ENCODE measurements at regions not wholly inside any gene's neighbourhood (a gene's known extent, or its start where the extent isn't known, plus 50 kb on each side); places are given as distances from the start of the nearest gene placed in this dataset.

- CTCF ChIA-PET: no interaction called here
- Mint-ChIP-seq H3K9me3 (peaks cover 5% of the 10 kb centered on the region), H3K36me3 (ENCODE audit: low read depth) (peaks cover 2% of the 10 kb centered on the region), H3K4me1 (no peaks in the 10 kb centered on the region), H3K27me3 (peaks cover 65% of the 10 kb centered on the region), H3K27ac (no peak overlapping the region), H3K4me3 (no peak overlapping the region)
- POLR2A ChIA-PET: no interaction called here
- no peak for DNase-seq
These were observed 67.1 kb upstream of the PREP start for GRCh38 chr6:105469946-105470345.

GRCh38 chr6:105468850-105469249 lies 66.0 kb upstream of the PREP start:
- POLR2A ChIA-PET: interaction anchor here (0.6 kb wide), 1 partner anchor 15 kb away, joined by 3 read pairs; no protein-coding TSS in a partner anchor
- Mint-ChIP-seq H3K27me3 (peaks cover 68% of the 10 kb centered on the region), H3K4me3 (no peak overlapping the region), H3K27ac (no peak overlapping the region), H3K36me3 (ENCODE audit: low read depth) (peaks cover 2% of the 10 kb centered on the region), H3K9me3 (peaks cover 10% of the 10 kb centered on the region), H3K4me1 (no peaks in the 10 kb centered on the region)
- CTCF ChIA-PET: no interaction called here
- no peak for DNase-seq

- Mint-ChIP-seq H3K4me1 (peaks cover 1% of the 10 kb centered on the region), H3K36me3 (ENCODE audit: low read depth) (no peaks in the 10 kb centered on the region), H3K27ac (no peak overlapping the region), H3K27me3 (peaks cover 28% of the 10 kb centered on the region), H3K9me3 (peaks cover 5% of the 10 kb centered on the region), H3K4me3 (no peak overlapping the region)
- DNase-seq: no peak
- POLR2A ChIA-PET: no interaction called here
- CTCF ChIA-PET: interaction anchor here (0.6 kb wide), 1 partner anchor 827 kb away, joined by 3 read pairs; no protein-coding TSS in a partner anchor
These were observed 58.0 kb upstream of the PREP start for GRCh38 chr6:105460860-105461259.

- H3K27ac Mint-ChIP-seq: no peak overlapping the region
- DNase-seq: no peak
- POLR2A ChIA-PET: no interaction called here
- H3K36me3 Mint-ChIP-seq (ENCODE audit: low read depth): no peaks in the 10 kb centered on the region
- no peak overlapping the region for H3K4me3 Mint-ChIP-seq
- CTCF ChIA-PET: interaction anchor here (1.0 to 1.3 kb wide), 2 partner anchors 57 to 212 kb away, joined by 3 read pairs; partner anchors contain the start of gene PREP
- H3K4me1 Mint-ChIP-seq: peaks cover 1% of the 10 kb centered on the region
- H3K9me3 Mint-ChIP-seq: peaks cover 5% of the 10 kb centered on the region
- H3K27me3 Mint-ChIP-seq: peaks cover 21% of the 10 kb centered on the region
These were observed 57.0 kb upstream of the PREP start for GRCh38 chr6:105459864-105460263.

- no peak for DNase-seq
- ChIA-PET CTCF (interaction anchor here (1.0 to 1.3 kb wide), 2 partner anchors 56 to 212 kb away, joined by 3 read pairs; partner anchors contain the start of gene PREP), POLR2A (no interaction called here)
- Mint-ChIP-seq H3K9me3 (no peaks in the 10 kb centered on the region), H3K27ac (peak overlapping the region; percentile 56), H3K27me3 (peaks cover 18% of the 10 kb centered on the region), H3K36me3 (ENCODE audit: low read depth) (no peaks in the 10 kb centered on the region), H3K4me1 (peaks cover 1% of the 10 kb centered on the region), H3K4me3 (peak overlapping the region; percentile 33)
These were observed 56.2 kb upstream of the PREP start for GRCh38 chr6:105459049-105459448.

- no peak for DNase-seq
- peaks cover 4% of the 10 kb centered on the region for H3K4me1 Mint-ChIP-seq
- H3K4me3 Mint-ChIP-seq: no peak overlapping the region
- ChIA-PET CTCF (interaction anchor here (1.3 kb wide), 1 partner anchor 8 kb away, joined by 5 read pairs; no protein-coding TSS in a partner anchor), POLR2A (no interaction called here)
- H3K27ac Mint-ChIP-seq: no peak overlapping the region
- no peaks in the 10 kb centered on the region for H3K36me3 Mint-ChIP-seq (ENCODE audit: low read depth)
- no peaks in the 10 kb centered on the region for H3K9me3 Mint-ChIP-seq
- H3K27me3 Mint-ChIP-seq: peaks cover 17% of the 10 kb centered on the region
These were observed 55.7 kb upstream of the PREP start for GRCh38 chr6:105458551-105458950.

- Mint-ChIP-seq H3K4me1 (peaks cover 8% of the 10 kb centered on the region), H3K4me3 (no peak overlapping the region), H3K9me3 (no peaks in the 10 kb centered on the region), H3K36me3 (ENCODE audit: low read depth) (no peaks in the 10 kb centered on the region), H3K27ac (no peak overlapping the region), H3K27me3 (peaks cover 17% of the 10 kb centered on the region)
- ChIA-PET POLR2A (no interaction called here), CTCF (interaction anchor here (1.3 kb wide), 1 partner anchor 8 kb away, joined by 5 read pairs; no protein-coding TSS in a partner anchor)
- DNase-seq: no peak
These were observed 55.2 kb upstream of the PREP start for GRCh38 chr6:105458084-105458483.

GRCh38 chr6:105453968-105454367 lies 51.1 kb upstream of the PREP start:
- Mint-ChIP-seq H3K36me3 (ENCODE audit: low read depth) (no peaks in the 10 kb centered on the region), H3K27me3 (peaks cover 11% of the 10 kb centered on the region), H3K27ac (no peak overlapping the region), H3K4me3 (no peak overlapping the region), H3K4me1 (peaks cover 10% of the 10 kb centered on the region), H3K9me3 (no peaks in the 10 kb centered on the region)
- CTCF ChIA-PET: interaction anchor here (1.6 to 1.7 kb wide), 2 partner anchors 10 to 769 kb away, joined by 3 to 6 read pairs; no protein-coding TSS in a partner anchor
- POLR2A ChIA-PET: interaction anchor here (0.6 kb wide), 1 partner anchor 15 kb away, joined by 3 read pairs; no protein-coding TSS in a partner anchor
- DNase-seq: no peak

GRCh38 chr6:105452924-105453756 lies 50.3 kb upstream of the PREP start:
- Mint-ChIP-seq H3K4me3 (no peak overlapping the region), H3K4me1 (peaks cover 10% of the 10 kb centered on the region), H3K27me3 (peaks cover 9% of the 10 kb centered on the region), H3K27ac (no peak overlapping the region), H3K36me3 (ENCODE audit: low read depth) (no peaks in the 10 kb centered on the region), H3K9me3 (no peaks in the 10 kb centered on the region)
- DNase-seq: no peak
- ChIA-PET POLR2A (interaction anchor here (0.6 kb wide), 1 partner anchor 15 kb away, joined by 3 read pairs; no protein-coding TSS in a partner anchor), CTCF (interaction anchor here (1.6 kb wide), 1 partner anchor 11 kb away, joined by 6 read pairs; no protein-coding TSS in a partner anchor)
